IPS-15b (cell line): ENCODE measurements at regions not wholly inside any gene's neighbourhood (a gene's known extent, or its start where the extent isn't known, plus 50 kb on each side); places are given as distances from the start of the nearest gene placed in this dataset.

ENCODE experiments used
- H3K27me3 ChIP-seq: one replicate; pipeline ENCODE4 v1.6.1; 2013; ENCODE audit warnings: low read length; ENCODE audit not compliant: control insufficient read depth, insufficient read depth
- H3K36me3 ChIP-seq: one replicate; pipeline ENCODE4 v1.6.1; 2013; ENCODE audit warnings: low read length; ENCODE audit not compliant: control insufficient read depth, insufficient read depth
- H3K4me1 ChIP-seq: one replicate; pipeline ENCODE4 v1.6.1; 2013; ENCODE audit warnings: mild to moderate bottlenecking, low read length; ENCODE audit not compliant: control insufficient read depth, insufficient read depth
- H3K4me3 ChIP-seq: one replicate; pipeline ENCODE4 v1.5.1; 2013; ENCODE audit warnings: low read depth, low read length
- H3K9ac ChIP-seq: one replicate; pipeline ENCODE4 v1.6.1; 2013; ENCODE audit warnings: low read depth, mild to moderate bottlenecking, low read length
- H3K9me3 ChIP-seq: one replicate; pipeline ENCODE4 v1.6.1; 2013; ENCODE audit warnings: mild to moderate bottlenecking, low read length; ENCODE audit not compliant: control insufficient read depth, insufficient read depth

- Histone ChIP-seq H3K9ac (no peak overlapping the region), H3K9me3 (no peaks in the 10 kb centered on the region), H3K27me3 (no peaks in the 10 kb centered on the region), H3K4me3 (no peak overlapping the region), H3K36me3 (no peaks in the 10 kb centered on the region), H3K4me1 (no peaks in the 10 kb centered on the region)
Observed at GRCh38 chr3:117558681-117559080, 849.1 kb downstream of the TUSC7 start.

GRCh38 chr3:117562000-117562399 is 852.4 kb downstream of the TUSC7 start:
- Histone ChIP-seq H3K9me3 (no peaks in the 10 kb centered on the region), H3K36me3 (no peaks in the 10 kb centered on the region), H3K27me3 (no peaks in the 10 kb centered on the region), H3K4me1 (no peaks in the 10 kb centered on the region), H3K9ac (no peak overlapping the region), H3K4me3 (no peak overlapping the region)

- H3K27me3 ChIP-seq, result no peaks in the 10 kb centered on the region
- no peaks in the 10 kb centered on the region for H3K9me3 ChIP-seq
- no peak overlapping the region for H3K4me3 ChIP-seq
- H3K4me1 ChIP-seq, result no peaks in the 10 kb centered on the region
- no peaks in the 10 kb centered on the region for H3K36me3 ChIP-seq
- no peak overlapping the region for H3K9ac ChIP-seq
Observed at GRCh38 chr3:117563063-117563462, 853.5 kb downstream of the TUSC7 start.

DNA sequence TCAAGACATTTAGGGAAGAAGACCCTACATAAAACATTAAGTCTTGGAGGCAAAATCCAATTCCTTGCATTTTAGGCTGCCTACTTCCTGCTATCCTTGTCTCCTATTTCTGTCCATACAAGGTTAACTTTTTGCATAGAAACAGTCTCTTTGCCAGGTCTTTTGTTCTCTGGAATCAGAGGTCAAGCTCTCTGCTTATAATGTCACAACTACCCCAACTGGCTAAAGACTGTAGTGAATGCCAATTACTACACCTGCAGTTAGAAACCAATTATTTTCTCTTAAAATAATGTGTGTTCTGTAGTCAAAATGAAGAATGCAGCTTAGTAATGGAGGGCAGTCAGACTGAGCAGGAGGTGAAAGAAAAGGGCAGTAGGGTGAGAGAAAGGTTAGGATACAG is 856.2 kb downstream of the TUSC7 start:
- no peaks in the 10 kb centered on the region for H3K27me3 ChIP-seq
- H3K4me3 ChIP-seq, result no peak overlapping the region
- no peak overlapping the region for H3K9ac ChIP-seq
- no peaks in the 10 kb centered on the region for H3K36me3 ChIP-seq
- H3K4me1 ChIP-seq, result no peaks in the 10 kb centered on the region
- H3K9me3 ChIP-seq, result no peaks in the 10 kb centered on the region

GRCh38 chr3:117566926-117567325 is 857.3 kb downstream of the TUSC7 start:
- Histone ChIP-seq H3K9ac (no peak overlapping the region), H3K4me3 (no peak overlapping the region), H3K36me3 (no peaks in the 10 kb centered on the region), H3K27me3 (no peaks in the 10 kb centered on the region), H3K9me3 (no peaks in the 10 kb centered on the region), H3K4me1 (no peaks in the 10 kb centered on the region)

- no peaks in the 10 kb centered on the region for H3K4me1 ChIP-seq
- H3K27me3 ChIP-seq, result no peaks in the 10 kb centered on the region
- no peaks in the 10 kb centered on the region for H3K36me3 ChIP-seq
Observed at GRCh38 chr3:117567382-117567781, 857.8 kb downstream of the TUSC7 start.

DNA sequence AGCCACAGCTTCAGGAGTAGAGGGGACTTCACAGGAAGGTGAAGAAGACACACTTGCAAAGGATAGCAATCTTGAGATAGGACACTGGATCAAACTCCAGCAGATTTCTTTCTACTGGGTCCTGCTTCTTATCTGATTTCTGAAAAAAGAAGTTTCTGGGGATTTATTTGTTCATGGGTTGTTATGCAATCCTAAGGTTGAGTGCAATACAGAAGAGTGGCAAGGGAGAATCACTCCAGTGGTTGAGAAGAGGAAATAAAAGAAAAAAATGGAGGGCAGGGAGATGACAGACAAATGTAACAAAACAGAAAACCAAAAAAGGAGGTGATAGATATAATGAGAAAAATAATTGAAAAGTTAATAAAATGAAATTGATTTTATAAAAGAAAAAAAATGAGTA is 858.3 kb downstream of the TUSC7 start:
- Histone ChIP-seq H3K9ac (no peak overlapping the region), H3K27me3 (no peaks in the 10 kb centered on the region), H3K4me3 (no peak overlapping the region), H3K9me3 (no peaks in the 10 kb centered on the region), H3K36me3 (no peaks in the 10 kb centered on the region), H3K4me1 (no peaks in the 10 kb centered on the region)

More at GRCh38 chr3:117567382-117567781, 857.8 kb downstream of the TUSC7 start:
- no peaks in the 10 kb centered on the region for H3K9me3 ChIP-seq
- no peak overlapping the region for H3K4me3 ChIP-seq
- H3K9ac ChIP-seq, result no peak overlapping the region

- Histone ChIP-seq H3K27me3 (no peaks in the 10 kb centered on the region), H3K4me3 (no peak overlapping the region), H3K4me1 (no peaks in the 10 kb centered on the region), H3K9ac (no peak overlapping the region), H3K9me3 (no peaks in the 10 kb centered on the region), H3K36me3 (no peaks in the 10 kb centered on the region)
Observed at GRCh38 chr3:117572786-117573185, 863.2 kb downstream of the TUSC7 start.

GRCh38 chr3:117580806-117581205 is 871.2 kb downstream of the TUSC7 start:
- H3K4me3 ChIP-seq, result no peak overlapping the region
- H3K4me1 ChIP-seq, result no peaks in the 10 kb centered on the region
- no peaks in the 10 kb centered on the region for H3K36me3 ChIP-seq
- no peaks in the 10 kb centered on the region for H3K9me3 ChIP-seq
- no peaks in the 10 kb centered on the region for H3K27me3 ChIP-seq
- H3K9ac ChIP-seq, result no peak overlapping the region

DNA sequence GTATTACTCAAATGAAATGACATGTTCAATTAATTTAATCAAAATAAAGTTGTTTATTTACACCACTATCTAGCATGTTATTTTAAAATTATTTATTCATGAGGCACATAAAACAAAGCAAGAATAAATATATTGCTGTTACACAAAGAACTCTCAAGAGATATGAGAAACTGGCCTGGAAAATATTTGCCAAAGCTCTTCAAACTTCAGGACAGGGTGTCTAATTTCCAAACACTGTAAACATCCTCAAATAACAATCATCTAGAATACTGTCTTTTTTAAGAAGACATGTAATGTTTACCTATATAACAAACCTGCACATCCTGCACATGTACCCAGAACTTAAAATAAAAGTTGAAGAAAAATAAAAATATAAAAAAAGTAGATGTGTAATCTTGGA is 876.6 kb downstream of the TUSC7 start:
- H3K9me3 ChIP-seq, result no peaks in the 10 kb centered on the region
- no peaks in the 10 kb centered on the region for H3K36me3 ChIP-seq
- no peaks in the 10 kb centered on the region for H3K27me3 ChIP-seq
- no peak overlapping the region for H3K9ac ChIP-seq
- H3K4me1 ChIP-seq, result peaks cover 7% of the 10 kb centered on the region
- no peak overlapping the region for H3K4me3 ChIP-seq

DNA sequence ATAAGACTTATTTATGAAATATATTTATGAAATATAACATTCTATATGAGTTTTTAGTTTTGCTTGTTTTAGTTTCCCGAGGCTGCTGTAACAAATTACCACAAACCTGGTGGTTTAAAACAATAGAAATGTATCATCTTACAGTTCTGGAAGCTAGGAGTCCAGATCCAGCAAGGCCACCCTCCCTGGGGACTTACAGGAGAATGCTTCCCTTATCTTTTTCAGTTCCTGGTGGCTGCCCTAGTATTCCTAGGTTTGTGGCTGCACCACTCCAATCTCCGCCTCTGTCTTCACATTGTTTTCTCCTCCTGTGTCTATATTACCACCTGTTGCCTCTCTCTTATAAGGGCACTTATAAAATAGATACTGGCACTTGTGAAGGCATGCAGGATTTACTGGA is 877.8 kb downstream of the TUSC7 start:
- H3K27me3 ChIP-seq, result no peaks in the 10 kb centered on the region
- no peak overlapping the region for H3K9ac ChIP-seq
- no peaks in the 10 kb centered on the region for H3K9me3 ChIP-seq
- H3K4me1 ChIP-seq, result peaks cover 7% of the 10 kb centered on the region
- H3K4me3 ChIP-seq, result no peak overlapping the region
- no peaks in the 10 kb centered on the region for H3K36me3 ChIP-seq

DNA sequence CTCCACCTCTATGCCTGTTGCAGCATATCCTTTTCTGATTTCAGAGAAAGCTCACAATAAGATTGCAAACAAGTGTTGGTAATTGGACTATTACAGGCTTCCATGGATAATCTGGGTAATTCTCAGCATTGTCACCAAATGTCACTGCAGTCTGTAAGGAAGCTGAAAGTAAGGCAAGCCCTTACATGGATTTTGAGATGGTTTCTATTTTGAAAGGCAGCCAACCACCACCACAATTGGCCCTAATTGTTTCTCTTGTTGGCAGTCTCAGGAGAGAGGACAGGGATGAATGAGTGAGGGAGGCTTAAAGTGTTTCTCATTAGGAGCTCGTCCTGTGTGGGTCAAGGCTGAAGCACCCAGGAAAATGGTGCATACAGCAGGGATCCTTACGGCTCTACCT is 879.9 kb downstream of the TUSC7 start:
- Histone ChIP-seq H3K9ac (no peak overlapping the region), H3K36me3 (no peaks in the 10 kb centered on the region), H3K4me3 (no peak overlapping the region), H3K4me1 (peaks cover 7% of the 10 kb centered on the region), H3K9me3 (no peaks in the 10 kb centered on the region), H3K27me3 (no peaks in the 10 kb centered on the region)

- no peak overlapping the region for H3K4me3 ChIP-seq
- H3K9ac ChIP-seq, result no peak overlapping the region
- no peaks in the 10 kb centered on the region for H3K36me3 ChIP-seq
- no peaks in the 10 kb centered on the region for H3K27me3 ChIP-seq
- no peaks in the 10 kb centered on the region for H3K9me3 ChIP-seq
- no peaks in the 10 kb centered on the region for H3K4me1 ChIP-seq
Observed at GRCh38 chr3:117595615-117596014, 886.0 kb downstream of the TUSC7 start.
